ENCODE measurements at regions not wholly inside any gene's neighbourhood (a gene's known extent, or its start where the extent isn't known, plus 50 kb on each side); places are given as distances from the start of the nearest gene placed in this dataset.

DNA sequence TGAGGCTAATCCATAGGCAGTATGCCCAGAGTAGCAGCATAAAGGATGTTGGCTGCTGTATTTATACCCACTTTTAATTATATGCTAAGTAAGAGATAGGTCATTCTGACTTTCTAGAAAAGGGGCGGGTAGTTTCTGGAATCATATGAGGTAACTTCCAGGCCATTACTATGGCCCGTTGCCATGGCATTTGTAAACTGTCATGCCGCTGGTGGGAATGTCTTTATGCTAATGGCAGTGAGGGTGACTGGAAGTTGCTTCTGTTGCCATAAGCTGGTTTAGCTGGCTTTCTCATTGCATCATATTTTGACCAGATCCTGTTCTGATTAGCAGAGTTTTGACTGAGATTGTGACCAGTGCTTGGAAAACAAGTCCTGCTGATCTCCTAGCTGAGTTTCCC is 929.6 kb upstream of the CDH8 start:
- no peak for DNase-seq

DNA sequence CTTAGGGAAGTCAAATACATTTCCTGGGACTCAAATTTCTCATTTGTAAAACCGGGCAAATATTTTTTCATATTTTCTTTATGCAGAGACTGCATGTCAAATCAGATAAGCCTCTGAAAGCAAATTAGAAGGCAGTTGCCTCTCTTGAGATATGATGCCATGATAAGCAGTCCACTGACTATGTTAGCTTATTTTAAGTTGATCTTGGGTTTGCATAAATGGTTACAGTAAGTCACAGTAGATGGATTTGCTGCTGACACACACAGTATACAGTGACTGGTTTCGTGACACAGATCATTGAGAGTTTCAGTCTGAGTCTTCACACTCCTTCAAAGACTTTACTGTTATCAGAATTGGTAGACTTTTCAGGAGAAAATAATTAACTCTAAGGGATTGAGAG is 927.6 kb upstream of the CDH8 start:
- DNase-seq, result no peak

DNA sequence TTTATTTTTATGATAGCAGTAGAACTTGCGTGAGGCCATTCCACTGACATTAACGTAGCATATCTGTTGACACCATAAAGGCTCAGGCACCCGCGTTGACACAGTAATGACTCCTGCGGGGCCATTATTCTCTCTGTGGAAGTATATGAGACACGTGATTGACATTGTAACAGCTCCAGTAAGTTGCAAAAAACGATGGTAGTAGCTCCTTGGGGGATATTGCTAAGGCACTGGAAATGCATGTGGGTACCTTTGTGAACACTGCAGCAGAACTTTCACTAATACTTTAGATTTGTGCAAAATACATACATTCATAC is 918.8 kb upstream of the CDH8 start:
- DNase-seq, result no peak

DNA sequence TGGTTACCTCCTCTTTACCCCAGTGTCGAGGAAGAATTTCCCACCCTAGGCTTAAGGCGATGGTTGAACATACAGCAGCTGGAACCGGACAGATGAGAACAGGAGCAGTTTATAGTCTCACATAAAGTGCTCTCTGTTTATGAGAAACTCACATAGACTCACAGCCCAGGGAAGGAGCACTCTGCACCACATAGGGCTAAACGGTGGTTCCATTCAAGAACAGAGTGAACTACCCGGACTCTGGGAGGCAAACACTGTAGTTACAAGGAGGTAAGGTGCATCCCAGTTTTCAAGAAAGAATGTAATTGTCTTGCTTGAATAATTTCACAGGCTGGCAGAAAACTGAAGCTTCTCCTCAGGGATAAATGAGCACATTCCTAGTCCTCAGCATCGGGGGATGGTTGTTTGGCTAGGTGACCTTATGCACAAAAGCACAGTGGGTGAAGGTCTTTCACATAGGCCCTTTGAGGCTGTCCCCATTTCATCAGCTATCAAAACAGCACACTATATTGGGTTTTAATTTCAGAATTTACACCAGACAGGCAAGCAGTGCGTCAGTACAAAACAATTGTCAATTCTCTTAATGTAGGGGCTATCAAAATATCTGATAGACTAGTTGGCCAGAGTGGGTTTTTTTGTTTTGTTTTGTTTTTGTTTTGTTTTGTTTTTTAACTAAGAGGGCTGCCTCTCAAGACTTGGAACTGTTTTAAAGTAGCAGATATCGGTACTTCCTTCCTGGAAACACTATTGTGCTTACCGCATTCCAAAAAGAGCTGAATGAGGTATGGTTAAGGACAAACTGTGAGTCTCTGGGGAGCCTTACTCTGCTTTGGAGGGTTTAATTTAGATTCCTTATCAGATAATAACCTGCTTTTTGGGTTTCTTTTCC is 918.1 kb upstream of the CDH8 start:
- no peak for DNase-seq

DNA sequence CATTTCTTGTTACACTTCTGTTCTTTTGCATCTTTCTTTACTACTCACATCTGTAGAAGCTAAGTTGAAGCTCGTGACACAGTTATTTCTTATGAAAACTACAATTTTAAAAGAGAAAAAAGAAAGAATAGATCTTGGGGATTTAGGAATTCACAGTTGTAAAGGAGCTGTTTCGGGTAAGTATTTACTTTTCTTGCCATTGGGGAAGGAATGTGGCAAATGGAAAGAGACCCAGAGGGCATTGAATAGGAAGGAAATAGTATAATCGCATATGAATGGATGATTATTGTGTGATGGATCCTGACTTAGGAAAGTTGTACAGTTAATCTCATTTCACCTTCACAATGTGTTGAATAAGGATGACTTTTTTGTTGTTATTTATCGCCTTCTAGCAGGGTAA is 914.1 kb upstream of the CDH8 start:
- no peak for DNase-seq

DNA sequence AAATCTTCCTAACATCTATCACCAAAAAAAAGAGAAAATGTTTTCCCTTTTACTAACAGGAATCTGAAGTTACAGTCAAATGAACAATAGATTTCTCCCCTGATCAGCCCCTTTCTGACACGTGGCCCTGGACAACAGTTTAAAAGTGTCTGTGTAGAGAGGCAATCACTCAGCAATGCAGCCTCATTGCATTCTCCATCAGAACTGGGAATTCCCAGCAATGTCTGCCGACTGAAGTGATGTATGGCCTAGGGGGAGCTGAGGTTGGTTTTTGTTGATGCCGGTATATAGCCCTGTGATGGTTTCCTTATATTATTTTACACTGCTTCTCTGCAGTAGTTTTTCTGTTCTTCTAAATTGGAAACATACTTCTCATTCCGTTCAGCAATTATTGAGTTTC is 904.3 kb upstream of the CDH8 start:
- DNase-seq, result no peak

DNA sequence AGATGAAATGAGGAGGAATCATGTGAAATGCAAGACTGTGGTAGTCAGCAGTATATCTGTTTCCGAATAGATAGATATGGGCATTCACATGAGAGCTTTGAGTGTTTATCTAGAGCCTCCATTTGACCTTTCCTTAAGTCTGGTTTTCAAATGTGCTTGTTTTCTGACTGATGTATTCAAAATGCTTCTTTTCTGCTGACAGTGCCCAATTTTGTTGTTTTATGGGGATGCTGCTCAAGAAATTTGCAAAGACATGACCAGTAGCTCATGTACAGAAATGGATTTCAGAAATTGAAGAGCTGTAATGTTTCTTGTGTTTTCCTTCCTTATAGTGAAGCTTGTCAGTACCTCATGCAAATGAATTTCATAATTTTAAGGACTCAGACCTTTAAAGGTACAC is 903.4 kb upstream of the CDH8 start:
- no peak for DNase-seq

DNA sequence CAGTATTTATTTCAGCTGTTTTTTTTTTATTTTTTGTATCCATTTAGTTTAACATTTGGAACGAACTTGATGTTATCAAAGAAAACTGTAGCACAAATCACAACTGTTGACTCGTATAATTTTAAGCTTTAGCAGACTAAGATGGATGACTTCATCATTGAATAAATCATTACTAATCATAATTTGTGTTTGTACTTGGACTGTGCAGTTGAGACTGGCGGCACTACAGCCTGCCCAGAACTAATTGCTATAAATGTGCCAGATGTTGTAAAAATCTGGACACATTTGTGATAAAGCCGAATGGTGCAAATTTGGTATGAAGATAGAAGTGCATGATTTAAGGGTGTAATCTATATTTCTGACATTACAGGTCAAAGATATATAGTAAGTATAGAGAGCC is 897.7 kb upstream of the CDH8 start:
- DNase-seq, result no peak

DNA sequence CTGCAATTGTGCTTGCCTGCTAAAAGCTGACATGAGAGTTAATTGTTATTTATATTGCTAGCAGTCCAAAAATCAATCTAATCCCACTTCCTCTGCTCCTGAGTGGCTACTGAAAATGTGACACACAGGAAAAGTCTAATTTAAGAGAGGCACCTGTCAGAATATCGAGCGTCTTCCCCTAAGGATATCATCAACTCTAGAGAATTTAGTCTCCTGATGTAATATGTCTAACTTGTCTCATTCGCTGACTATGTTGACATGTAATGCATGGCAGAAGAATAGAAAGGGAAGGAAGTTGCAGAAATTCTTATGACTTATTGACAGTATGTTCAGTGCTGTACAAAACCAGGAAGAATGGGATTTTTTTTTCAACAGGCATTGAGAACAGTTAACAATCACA is 893.4 kb upstream of the CDH8 start:
- no peak for DNase-seq

DNA sequence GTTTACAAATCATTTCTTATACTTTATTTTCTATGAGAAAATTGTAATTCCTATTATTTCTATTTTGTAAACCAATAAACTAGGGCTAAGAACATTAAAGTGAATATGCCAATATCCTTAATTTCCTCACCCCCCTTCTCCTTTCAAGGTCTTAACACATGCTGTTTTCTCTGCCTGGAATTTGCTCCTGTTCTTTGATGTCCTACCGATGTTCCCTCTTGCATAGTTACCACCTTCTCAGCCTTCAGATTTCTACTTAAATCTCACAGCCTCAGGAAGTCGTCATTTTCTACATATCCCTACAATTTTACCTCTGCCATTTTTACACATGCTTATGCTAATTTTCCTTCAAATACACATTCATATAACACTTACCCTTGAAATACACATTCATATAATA is 890.9 kb upstream of the CDH8 start:
- no peak for DNase-seq

DNA sequence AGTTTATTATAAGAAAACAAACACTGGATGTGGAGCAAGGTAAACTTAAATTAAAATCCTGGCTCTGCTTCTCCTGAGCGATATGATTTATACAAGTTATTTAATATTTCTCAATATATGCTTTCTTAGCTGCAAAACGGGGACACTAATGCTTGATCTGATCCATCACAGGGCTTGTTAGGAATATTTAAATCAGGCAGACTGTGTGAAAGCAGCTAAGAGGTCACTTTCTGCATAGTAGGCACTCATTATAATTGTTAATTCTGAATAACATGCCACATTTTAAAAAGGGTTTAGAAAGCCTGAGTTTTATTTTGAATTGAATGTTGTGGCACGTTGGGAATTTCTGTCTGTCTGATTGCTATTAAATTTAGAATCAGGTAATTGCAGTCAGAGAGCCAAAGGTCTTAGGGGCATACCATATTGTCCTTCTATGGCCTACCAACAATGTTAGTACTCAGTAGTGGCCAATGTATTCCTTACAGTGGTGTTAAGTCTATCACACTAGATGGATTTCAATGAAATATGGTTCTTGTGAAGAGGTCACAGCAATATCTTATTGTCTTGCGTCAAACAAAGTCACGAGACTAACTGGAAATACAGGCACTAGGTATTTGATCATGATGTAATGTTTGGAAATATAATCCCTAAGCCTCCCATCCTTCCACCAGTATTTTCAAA is 890.0 kb upstream of the CDH8 start:
- no peak for DNase-seq

DNA sequence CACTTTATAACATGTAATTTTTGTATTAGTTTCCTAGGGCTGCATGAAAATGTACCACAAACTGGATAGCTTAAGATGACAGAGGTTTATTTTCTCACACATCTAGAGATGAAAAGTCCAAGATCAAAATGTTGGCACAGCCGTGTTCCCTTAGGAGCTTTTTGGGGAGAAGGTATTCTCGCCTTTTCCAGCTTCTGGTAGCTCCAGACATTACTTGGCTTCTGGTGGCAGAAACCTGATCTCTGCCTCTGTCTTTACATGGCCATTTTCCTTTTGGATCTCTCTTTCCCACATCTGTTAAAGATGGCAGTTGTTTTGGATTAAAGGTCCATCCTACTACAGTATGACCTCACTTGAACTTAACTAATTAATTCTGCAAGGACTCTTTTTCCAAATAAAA is 885.7 kb upstream of the CDH8 start:
- no peak for DNase-seq

DNA sequence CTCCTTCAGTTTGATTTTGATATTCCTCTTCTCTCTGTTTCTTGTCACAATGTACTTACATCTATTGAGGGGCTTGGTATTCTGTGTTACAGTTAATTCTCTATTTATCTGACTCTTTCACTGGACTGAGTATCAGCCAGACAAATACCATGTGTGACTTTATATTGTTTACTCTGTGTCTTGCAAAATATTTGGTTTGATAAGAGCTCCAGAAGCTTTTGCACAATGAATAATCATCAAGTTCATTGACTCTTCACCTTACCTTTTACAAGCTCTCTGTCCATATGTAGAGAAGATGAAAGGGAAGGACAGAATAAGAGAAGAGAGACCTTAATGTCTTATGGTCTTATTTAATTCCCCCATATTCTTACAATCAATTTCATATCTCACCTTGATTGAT is 877.7 kb upstream of the CDH8 start:
- DNase-seq, result no peak

DNA sequence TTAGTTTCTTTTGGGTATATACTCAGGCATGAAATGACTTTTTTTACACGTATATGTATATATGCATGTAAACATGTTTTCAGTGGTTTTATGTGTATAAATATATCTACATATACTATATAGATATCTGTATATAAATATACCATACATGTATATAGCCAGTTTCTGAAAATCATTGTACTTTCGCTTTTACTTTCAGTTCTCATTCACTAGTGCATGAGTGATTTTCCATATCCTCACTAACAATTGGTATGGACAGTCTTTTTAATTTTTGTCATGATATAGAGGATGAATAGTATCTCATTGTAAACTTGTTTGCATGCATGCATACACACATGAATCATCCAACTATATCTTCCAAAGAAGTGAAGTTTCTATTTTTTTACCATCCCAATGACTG is 877.1 kb upstream of the CDH8 start:
- DNase-seq, result no peak

DNA sequence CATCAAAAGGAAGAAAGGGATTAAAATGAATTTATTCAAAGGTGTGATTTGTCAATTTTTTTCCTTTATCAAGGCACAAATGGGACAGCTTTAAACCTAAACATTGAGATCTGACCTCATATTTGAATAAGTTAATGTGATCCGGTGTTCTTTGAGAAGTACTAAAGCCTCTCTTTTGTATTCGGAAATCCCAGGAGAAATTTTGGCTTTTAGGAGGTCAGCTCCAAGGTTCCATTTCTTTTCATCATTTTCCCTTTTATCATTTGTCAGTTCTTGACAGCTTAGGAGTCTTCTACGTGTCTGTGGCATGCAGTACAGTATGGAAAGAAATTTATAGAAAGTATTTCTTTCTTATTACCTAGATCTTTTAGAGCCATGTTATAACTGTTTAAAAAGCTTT is 873.4 kb upstream of the CDH8 start:
- no peak for DNase-seq

DNA sequence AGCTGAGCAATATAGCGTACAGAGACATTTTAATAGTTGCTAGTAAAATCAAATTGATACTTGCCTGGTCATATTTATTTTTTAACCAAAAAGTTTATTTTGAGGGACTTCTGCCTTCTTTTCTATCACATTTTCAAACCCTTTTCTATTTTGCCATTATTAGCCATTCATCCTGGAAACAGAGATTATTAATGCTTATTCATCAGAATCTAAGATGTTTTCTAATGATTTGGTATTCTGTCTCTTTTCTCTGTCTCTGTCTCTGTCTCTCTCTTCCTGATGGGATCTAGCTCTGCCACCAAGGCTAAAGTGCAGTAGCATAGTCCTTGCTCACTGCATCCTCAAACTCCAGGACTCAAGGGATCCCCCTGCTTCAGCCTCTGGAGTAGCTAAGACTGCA is 871.3 kb upstream of the CDH8 start:
- DNase-seq, result no peak

DNA sequence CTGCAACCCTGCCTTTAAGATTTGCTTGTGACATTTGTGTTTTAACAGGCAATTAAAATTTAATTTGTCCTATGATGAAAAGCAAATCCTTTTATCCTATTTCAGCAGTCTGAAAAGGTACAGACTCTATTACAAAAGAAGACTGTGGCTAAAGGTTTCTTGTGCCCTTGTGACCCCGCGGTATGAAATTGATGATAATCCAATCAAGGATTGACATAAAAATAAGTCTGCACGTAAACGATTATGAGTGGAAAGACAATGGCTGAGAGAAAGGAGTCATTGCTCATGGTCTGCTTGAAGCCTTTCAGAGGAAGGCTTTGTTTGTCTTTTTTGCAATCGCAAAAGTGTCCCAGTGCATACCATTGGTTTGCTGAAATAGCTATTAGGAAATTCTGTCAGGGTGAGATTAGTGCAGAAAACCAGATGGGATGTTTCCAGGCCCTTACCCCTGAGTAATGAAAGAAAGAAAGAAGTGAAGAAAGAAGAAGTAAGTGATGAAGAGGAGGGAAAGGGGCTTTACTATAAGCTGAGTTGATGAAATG is 867.8 kb upstream of the CDH8 start:
- DNase-seq, result no peak

DNA sequence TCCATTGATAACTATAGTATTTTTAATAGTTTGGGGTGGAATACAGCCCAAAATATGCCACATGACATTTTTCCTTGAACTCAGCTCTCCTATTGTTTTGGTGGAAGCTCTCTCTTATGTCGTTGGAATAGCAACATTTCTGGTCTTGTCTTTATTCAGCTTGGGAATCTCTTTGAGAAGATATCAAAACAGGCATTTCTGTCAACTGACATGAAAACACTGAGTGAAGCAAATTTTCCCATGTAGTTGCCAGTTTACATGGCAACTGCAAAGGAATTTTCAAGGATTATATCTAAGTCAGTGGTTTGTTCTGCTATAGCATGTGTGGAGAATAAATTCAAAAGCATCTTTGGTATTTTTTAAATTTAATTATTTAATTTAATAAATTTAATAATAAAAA is 863.5 kb upstream of the CDH8 start:
- no peak for DNase-seq

DNA sequence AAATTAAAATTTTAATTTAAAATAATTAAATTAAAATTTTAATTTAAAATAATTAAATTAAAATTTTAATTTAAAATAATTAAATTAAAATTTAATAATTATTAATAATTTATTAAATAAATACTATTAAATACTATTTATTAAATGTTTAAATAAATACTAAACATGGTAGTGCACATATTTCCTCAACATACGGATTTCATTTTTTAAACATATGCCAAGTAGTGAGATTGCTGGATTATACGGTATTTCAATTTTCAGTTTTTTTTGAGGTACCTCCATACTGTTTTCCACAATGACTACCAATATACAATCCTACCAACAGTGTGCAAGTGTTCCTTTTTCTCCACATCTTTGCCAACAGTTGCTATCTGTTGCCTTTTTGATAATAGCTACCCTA is 852.9 kb upstream of the CDH8 start:
- no peak for DNase-seq

DNA sequence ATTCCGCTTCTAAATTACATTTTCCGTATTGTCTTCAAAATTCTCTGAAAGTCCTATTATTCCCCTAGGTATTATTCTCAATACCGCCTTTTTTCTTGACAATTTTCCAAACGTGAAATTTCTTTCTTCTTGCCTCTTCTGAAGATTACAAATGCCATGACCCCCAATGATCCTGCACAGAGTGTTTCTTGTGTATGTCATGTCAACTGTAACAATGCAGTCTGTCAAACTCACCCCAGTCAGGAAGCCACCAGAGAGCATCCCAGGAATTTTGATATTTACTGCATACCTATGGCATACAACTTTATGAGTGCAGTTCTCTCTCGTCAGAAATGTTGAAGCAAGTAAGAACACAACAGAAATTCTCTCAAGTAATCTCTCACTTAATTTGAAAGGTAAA is 847.3 kb upstream of the CDH8 start:
- no peak for DNase-seq

DNA sequence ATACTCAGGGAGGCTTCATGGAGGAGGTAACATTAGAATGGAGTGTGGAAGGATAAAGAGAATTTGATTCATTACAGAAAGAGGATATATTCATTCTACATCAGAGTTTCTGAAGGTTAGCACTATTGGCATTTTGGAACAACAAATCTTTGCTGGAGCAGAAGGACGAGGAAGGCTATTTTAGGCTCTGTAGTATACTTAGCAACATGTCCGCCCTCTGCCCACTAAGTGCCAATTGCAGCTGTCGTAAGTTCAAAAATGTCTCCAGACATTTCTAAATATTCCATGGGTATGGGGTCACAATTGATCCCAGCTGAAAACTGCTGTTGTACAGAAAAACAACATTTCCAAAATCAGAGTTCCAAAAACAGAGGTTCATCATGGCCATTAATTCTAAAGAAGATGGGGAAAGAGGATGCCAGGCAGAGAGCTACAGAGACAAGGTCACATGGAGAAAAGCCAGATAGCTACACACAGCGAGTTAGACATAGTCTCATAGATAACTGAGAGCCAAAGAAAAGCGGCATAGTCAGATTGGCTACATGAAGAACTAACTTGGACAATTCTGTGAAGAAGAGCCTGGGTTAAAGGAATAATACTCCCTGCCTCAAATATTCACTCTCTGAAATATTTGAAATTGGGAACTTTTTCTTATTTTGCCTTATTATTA is 846.4 kb upstream of the CDH8 start:
- DNase-seq, result no peak

DNA sequence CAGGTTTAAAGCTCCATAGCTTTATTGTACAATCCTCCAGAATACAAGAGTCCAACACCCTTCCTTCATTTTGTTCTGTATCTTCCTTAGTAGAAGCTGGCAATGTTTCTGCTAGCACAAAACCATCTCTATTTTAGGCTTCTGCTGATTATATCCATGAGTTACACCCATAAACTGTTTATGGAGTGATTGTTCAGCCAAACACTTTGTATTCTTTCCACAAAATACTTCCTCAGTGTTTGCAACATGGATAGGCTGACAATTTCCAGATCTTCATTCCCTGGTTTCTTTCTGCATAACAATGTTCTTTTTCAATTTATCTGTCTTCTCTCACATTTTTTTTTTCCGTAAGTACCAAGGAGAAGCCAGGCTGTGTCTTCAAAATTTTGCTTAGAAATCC is 839.9 kb upstream of the CDH8 start:
- no peak for DNase-seq

DNA sequence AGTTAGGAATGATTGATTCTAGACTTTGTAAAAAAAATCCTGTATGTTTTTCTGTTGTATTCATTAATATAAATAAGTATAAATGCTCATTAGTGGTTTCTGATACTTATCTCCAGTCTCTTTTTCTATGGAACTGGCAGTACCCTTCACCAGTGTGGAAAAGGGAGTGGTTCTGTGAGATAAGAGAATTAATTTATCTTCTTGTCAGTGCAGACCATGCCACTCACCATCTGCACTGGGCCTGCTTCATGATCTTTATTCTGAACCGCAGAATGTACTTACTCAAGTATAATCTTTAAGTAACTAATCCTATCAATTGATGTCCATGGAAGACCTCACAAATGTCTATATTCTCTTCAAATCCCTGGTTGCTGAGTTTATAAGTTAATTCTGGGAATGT is 836.1 kb upstream of the CDH8 start:
- DNase-seq, result no peak

DNA sequence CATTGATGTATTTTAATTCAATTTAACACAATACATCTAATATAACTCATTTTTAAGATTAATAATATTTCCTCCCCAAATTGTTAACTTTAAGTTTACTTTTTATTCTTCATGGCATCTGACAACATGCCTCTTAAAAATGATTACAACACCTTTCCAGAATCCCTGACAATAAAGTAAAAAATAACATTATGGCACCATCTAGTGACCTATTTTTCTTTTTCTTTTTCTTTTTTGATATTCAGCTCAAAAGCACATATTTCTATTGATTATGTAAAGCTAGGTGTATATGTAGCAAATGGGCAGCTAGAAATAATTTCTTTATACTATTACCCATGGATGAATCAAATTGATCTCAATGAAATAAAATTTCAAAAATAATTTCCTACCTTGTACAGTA is 834.3 kb upstream of the CDH8 start:
- DNase-seq, result no peak

Measured in skin of body (tissue), 1 donor.